HK-2 (cell line): ENCODE measurements at regions not wholly inside any gene's neighbourhood (a gene's known extent, or its start where the extent isn't known, plus 50 kb on each side); places are given as distances from the start of the nearest gene placed in this dataset.

Source experiments
- DNase-seq: peaks from one replicate; pipeline ENCODE4 v3.0.0-alpha.2; 2018; ENCODE audit not compliant: unreplicated experiment

DNA sequence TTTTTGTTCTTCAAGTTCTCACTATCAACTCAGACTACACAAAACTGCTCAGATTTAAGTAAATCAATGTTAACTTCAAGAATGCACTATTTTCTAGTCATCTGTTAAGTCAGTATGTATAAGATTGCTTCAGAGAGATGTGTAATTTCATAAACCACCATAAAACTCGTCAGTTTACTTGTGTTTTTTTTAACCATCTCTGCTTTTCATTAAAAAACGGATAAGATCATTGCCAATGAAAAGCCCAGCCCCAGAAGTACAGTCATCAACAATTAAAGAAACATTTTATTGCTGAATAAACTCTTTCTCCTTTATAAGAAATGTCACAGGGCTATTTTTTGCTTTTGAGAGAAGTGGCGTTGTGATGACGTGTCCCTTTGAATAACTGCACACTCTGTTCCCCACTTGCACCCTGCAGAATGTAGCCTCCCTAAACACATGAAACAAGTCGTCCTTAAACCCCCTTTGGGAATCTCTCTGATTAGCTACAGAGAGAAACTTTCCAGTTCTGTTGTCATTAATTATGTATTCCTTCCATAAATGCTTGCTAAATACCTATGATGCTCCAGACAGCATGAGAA lies 202.7 kb upstream of the FOXD3 start:
- DNase-seq, result no peak

GRCh38 chr1:63122079-63122478 lies 200.3 kb upstream of the FOXD3 start:
- DNase-seq, result no peak

DNA sequence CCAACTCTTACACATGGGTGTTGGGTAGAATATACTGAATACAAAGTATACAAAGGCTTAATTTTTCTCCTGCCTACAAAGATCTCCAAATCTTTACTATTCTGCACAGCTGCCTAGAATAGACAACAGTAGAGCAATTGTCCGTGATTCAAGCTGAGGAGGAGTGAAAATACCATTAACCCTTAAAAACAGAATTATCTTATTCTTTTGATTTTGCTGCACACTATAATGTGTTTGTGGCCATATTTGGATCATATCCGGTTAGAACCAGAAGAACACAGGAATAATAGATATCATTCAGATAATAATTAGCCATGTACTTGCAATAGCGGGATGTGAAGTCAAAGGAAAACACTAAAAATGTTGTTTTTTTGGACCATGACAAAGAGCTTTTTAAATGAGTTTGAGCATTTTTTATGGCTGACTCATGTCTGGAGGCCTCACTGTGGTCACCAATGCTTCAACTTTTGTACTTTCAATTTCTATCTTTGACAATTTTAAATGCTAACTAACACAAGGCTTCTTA lies 197.6 kb upstream of the FOXD3 start:
- no peak for DNase-seq

GRCh38 chr1:63126104-63126503 lies 196.3 kb upstream of the FOXD3 start:
- DNase-seq, result no peak

DNA sequence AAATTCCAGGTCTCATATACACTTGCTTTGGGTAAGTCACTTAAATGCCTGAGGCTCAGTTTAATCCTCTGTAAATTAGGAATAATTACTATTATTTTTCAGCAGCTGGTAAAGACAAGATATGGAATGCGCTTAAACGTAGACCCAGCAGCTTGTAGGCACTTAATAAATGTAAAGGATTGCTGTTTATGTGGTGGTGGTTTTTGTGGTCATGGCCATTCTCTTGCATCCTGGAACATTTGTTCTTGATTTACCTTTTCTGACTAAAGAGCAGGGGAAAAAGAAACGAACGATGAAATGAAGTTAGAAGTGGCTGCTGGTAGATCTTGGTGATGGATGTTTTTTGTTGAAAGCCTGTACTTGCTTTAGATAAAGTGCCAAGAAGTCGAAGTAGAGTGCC lies 195.0 kb upstream of the FOXD3 start:
- no peak for DNase-seq

GRCh38 chr1:63128556-63128955 lies 193.8 kb upstream of the FOXD3 start:
- DNase-seq, result no peak

GRCh38 chr1:63129184-63129583 lies 193.2 kb upstream of the FOXD3 start:
- no peak for DNase-seq

DNA sequence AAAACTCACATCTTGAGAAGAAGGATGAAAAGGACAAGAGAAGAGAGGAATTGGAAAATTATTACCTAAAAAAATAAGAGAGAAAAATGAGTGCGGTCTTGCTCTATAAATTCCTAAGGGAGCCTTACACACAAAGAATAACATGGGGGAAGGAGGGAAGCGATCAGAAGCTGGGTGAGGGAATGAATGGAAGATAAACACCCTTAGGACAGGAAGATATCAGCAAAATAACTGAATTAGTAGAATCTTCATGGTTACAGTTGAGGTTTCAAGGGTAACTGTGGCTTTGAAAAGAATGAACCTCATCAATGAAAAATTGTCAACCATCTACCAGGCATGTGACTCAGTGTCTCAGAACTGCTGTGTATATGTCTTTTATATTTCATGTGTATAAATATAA lies 192.5 kb upstream of the FOXD3 start:
- no peak for DNase-seq

DNA sequence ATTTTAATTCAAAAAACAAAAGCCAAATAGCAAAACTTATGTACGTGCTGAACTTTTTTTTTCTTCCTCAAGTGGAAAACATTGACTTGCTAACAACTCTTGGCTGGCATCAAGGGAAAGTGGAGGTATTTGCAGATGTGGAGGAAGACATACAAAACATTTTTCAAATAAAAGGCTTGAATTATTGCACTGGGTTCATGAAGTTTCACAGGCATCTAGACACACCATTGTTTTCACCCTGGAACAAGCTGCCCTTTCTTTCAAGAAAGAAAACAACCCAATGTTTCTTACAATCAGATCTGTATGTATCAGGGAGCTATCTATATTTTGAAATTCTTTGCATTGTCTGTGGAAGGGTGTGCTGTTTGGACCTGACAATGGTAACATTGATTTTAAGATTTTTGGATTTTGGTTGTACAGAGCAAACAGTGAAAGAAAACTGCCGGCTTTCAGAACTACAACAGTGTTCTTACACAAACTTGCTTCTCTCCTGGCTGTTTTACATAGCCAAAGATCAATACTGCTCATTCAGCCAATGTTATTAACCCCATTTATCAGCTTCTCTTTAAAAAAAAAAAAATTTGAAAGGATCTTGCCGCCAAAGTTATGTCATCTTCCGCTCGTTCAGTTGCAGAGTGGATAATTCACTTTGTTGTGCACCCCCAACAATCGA lies 187.7 kb upstream of the FOXD3 start:
- no peak for DNase-seq

DNA sequence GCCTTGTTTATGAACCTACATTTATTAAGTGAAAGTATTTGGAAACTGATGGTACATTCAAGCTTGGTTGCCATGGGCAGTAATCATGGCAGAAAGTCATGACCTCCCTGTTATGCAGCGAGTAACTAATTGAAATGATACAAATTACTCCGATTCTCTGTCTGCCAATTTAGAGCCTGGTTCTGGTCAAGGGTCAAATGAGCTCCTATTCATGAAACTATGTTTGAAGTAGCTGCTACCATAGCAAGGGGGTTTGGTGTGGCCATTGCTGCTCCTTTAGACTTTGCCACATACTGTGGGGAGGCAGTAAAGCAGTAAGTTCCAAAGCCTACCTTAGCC lies 187.2 kb upstream of the FOXD3 start:
- DNase-seq, result no peak

- DNase-seq, result no peak
Observed at GRCh38 chr1:63135801-63136200, 186.6 kb upstream of the FOXD3 start.

- DNase-seq, result no peak
Observed at GRCh38 chr1:63142001-63142400, 180.4 kb upstream of the FOXD3 start.

DNA sequence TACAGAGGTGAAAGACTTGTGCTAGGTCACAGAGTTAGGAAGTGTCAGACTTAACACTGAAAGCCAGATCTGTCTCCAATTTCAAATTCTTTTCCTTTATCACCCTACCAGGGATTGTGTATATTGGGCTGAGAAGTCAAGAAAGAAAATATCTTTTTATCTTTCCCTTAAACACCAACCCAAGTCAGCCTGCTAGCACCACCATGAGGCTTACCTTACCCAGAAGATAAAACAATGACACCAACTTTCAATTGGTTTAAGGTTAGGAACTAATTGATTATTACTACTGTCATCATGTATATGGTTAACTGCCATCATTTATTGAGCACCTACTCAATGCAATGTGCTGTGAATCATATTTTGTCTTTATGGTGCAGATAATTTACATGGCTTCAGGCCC lies 178.9 kb upstream of the FOXD3 start:
- no peak for DNase-seq

DNA sequence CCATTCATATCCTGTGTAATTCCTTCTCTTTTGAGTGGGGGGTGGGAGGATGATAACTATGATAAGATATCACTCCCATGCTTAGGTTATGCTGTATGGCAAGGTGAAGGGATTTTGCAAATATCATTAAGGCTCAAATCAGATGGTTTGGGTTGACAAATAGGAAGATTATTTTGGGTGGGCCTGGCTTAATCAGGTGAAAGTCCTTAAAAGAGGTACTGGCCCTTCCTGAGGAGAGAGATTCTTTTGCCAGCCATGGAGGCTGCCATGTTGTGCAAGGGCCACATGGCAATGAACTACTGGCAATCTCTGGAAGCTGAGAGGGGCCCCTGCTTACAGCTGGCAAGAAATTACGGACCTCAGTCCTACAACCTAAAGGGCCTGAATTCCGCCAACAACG lies 174.6 kb upstream of the FOXD3 start:
- DNase-seq, result no peak

DNA sequence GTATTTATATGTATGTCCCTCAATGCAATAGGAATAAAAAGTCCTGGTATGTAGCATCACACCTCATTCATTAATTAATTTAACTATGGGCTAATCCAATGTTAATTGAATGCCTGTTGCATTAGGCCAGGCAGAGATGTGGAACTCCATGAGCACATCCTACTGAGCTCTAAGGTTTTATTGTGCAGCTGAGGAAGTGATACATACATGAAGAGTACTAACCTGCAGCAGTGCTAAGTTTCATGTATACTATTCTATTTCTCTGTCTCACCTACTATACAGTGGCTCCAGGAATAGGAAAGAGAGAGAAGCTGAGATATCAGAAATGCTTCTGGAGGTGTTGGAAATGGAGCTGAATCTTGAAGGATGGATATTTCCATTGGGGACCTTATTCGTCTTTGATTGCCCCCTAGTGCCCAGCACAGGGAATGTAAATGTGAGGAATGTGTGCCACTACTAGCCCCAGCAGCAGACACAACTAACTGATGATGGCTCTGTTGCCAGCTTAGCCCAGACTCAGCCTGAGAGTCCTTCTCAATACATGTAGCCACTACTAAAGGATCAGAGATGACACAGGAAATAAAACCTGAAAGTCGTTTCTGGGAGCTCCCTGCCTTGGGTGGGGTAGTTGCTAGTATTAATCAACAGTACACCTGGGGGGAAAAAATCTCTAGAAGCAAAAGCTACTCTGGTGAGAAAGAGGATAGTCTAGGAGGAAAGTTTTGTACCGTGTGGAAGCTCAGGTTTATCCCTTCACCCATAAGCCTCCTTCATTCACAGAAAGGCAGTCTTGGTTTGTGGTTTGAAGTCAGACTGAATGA lies 173.3 kb upstream of the FOXD3 start:
- peak; percentile 29 for DNase-seq

DNA sequence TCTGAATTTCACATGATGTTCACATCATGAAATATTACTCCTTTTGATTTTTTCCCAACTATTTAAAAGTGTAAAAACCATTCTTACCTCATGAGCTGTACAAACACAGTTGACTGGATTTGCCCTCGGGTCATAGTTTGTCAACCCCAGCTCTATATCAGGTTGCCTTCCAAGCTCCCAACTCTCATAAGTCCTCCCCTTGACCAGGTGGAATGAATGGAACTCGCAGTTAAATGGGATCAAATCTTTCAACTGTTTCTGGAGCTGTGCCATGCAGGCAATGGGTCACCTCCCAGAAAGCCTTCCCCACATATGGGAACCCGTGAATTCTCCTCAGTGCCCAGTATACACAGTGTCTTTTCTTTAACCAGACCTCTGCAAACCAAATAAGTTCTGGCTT lies 169.8 kb upstream of the FOXD3 start:
- DNase-seq, result no peak

GRCh38 chr1:63155437-63155836 lies 166.9 kb upstream of the FOXD3 start:
- DNase-seq, result no peak

- DNase-seq, result no peak
Observed at GRCh38 chr1:63157085-63157484, 165.3 kb upstream of the FOXD3 start.

DNA sequence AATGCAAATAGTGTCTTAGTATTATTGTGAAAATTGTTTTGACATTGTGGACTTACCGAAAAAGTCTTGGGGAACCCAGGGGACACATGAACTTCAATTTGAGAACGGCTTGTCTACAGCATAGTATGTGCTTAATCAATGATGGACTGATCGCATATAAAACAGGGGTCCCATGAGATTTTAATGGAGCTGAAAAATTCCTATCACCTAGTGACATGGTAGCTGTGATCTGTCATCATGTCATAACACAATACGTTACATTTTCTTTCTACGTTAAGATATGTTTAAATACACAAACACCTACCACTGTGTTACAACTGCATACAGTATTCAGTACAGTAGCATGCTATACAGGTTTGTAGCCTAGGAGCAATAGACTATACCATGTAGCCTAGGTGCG lies 153.3 kb upstream of the FOXD3 start:
- no peak for DNase-seq

DNA sequence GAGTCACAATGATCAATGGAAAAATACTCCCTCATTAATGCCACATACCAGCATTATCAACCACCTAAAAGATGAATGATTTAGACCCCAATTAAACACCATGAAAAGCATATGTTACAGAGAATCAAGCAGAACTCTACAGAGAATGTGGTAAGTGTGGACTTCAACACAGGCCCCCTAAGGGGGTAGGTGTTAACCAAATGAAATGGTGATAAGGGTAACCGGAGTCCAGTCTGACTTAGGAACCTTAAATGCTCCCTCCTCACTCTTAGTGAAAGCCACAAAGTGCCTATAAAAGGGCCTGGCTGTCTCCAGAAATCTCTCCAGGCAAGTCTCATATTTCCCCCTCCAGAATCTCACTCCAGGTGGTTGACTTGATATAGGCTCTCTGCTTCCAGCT lies 149.2 kb upstream of the FOXD3 start:
- DNase-seq, result no peak

DNA sequence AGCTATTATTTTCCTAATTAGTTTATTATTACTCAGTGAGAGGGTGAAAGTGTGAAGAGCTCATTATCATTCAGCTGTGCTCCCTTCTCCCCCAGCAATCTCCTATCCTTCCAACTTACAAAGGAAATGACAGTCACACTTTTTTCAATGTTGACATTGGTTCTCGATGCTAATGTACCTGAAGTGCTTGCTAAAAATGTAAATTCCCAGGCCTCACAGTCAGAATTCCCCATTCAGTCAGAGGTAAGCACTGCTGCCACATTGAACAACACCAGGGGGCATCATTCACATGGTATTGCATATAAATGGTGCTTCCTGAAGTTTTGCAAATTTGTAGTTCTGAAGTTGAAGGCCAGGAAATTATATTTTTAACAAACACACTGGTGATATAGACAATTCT lies 132.7 kb upstream of the FOXD3 start:
- DNase-seq, result no peak

- DNase-seq, result no peak
Observed at GRCh38 chr1:63190171-63190570, 132.2 kb upstream of the FOXD3 start.

- DNase-seq, result no peak
Observed at GRCh38 chr1:63198871-63199394, 123.4 kb upstream of the FOXD3 start.
